IMR-90 (cell line): ENCODE measurements at regions not wholly inside any gene's neighbourhood (a gene's known extent, or its start where the extent isn't known, plus 50 kb on each side); places are given as distances from the start of the nearest gene placed in this dataset.

Source experiments
- ATAC-seq: fragments of 200-7000 bp; cut with Tn5 transposase; 2 replicates; pipeline ENCODE4 v1.9.1; 2020; ENCODE audit warnings: low read depth, mild to moderate bottlenecking, moderate library complexity
- BruUV-seq: library from RNA; stranded (reverse); fragments of 400-500 nt; replicated peaks from 2 replicates; lab custom pipeline; 2021; lab: Mats Ljungman, UMichigan
- CTCF ChIA-PET: fragments of 300-600 bp; formaldehyde crosslinking; extraction: SDS; loops from one replicate; lab custom pipeline; 2021; ENCODE audit warnings: antibody characterized with exemption; lab: Yijun Ruan, JAX
- POLR2A ChIA-PET: fragments of 300-600 bp; sonication (Branson Sonifier 250); formaldehyde crosslinking; loops from one replicate; lab custom pipeline; 2022; ENCODE audit warnings: antibody characterized with exemption; ENCODE audit not compliant: unreplicated experiment; lab: Charles Lee
- DNase-seq: peaks from one replicate; pipeline ENCODE4 v3.0.0; 2013
- H2AFZ ChIP-seq: replicated peaks from 2 replicates; pipeline ENCODE3; 2013; ENCODE audit warnings: low read length, mild to moderate bottlenecking; ENCODE audit not compliant: poor library complexity
- H2AK5ac ChIP-seq: 2 replicates; pipeline ENCODE4 v1.6.1; 2013; ENCODE audit warnings: low read depth, low read length, inconsistent platforms
- H2AK9ac ChIP-seq: replicated peaks from 2 replicates; pipeline ENCODE3; 2013; ENCODE audit warnings: mild to moderate bottlenecking, low read depth, low read length, moderate library complexity; ENCODE audit not compliant: poor library complexity
- H2BK120ac ChIP-seq: 2 replicates; pipeline ENCODE4 v1.6.1; 2013; ENCODE audit warnings: low read depth, low read length, inconsistent platforms
- H2BK15ac ChIP-seq: 3 replicates; pipeline ENCODE4 v1.6.1; 2013; ENCODE audit warnings: low read depth, low read length, inconsistent platforms
- H2BK20ac ChIP-seq: 2 replicates; pipeline ENCODE4 v1.6.1; 2013; ENCODE audit warnings: low read depth, mild to moderate bottlenecking, inconsistent platforms, low read length, moderate library complexity
- H2BK5ac ChIP-seq: 2 replicates; pipeline ENCODE4 v1.6.1; 2013; ENCODE audit warnings: mild to moderate bottlenecking, low read depth, low read length, inconsistent platforms; ENCODE audit not compliant: poor library complexity, severe bottlenecking
- H3K14ac ChIP-seq: replicated peaks from 2 replicates; pipeline ENCODE4 v1.6.1; 2013; ENCODE audit warnings: low read depth, low read length, inconsistent platforms
- H3K18ac ChIP-seq: 2 replicates; pipeline ENCODE4 v1.6.1; 2013; ENCODE audit warnings: low read depth, low read length, control low read depth
- H3K23ac ChIP-seq: 2 replicates; pipeline ENCODE4 v1.6.1; 2013; ENCODE audit warnings: low read depth, low read length, inconsistent platforms
- H3K27ac ChIP-seq: 2 replicates; pipeline ENCODE4 v1.5.1; 2013; ENCODE audit warnings: mild to moderate bottlenecking, control low read depth, low read length; ENCODE audit not compliant: insufficient read depth
- H3K27me3 ChIP-seq: 2 replicates; pipeline ENCODE4 v1.6.1; 2013; ENCODE audit warnings: low read length; ENCODE audit not compliant: control insufficient read depth, insufficient read depth
- H3K36me3 ChIP-seq: 2 replicates; pipeline ENCODE4 v1.6.1; 2013; ENCODE audit warnings: low read length, mixed read lengths; ENCODE audit not compliant: control insufficient read depth, insufficient read depth
- H3K4ac ChIP-seq: 2 replicates; pipeline ENCODE4 v1.6.1; 2013; ENCODE audit warnings: low read depth, low read length, inconsistent platforms
- H3K4me1 ChIP-seq: 2 replicates; pipeline ENCODE4 v1.6.1; 2013; ENCODE audit warnings: low read length, mixed read lengths; ENCODE audit not compliant: control insufficient read depth, insufficient read depth
- H3K4me2 ChIP-seq: 2 replicates; pipeline ENCODE4 v1.6.1; 2013; ENCODE audit warnings: low read depth, mild to moderate bottlenecking, control low read depth, low read length, moderate library complexity
- H3K4me3 ChIP-seq: 2 replicates; pipeline ENCODE4 v1.5.1; 2013; ENCODE audit warnings: low read depth, mild to moderate bottlenecking, control low read depth, low read length, moderate library complexity; ENCODE audit not compliant: insufficient read depth
- H3K56ac ChIP-seq: 2 replicates; pipeline ENCODE4 v1.6.1; 2013; ENCODE audit warnings: low read length, inconsistent platforms; ENCODE audit not compliant: insufficient read depth; ENCODE audit errors: extremely low read depth
- H3K79me1 ChIP-seq, 2 experiments: 2 replicates each; pipeline ENCODE4 v1.6.1; 2013; ENCODE audit warnings: low read length in 2 of 2, inconsistent platforms in 1 of 2, low read depth in 1 of 2
- H3K9ac ChIP-seq: 2 replicates; pipeline ENCODE4 v1.6.1; 2013; ENCODE audit warnings: low read depth, low read length, control low read depth
- H3K9me1 ChIP-seq: 2 replicates; pipeline ENCODE4 v1.6.1; 2013; ENCODE audit warnings: low read length, inconsistent platforms; ENCODE audit not compliant: insufficient read depth
- H3K9me3 ChIP-seq: 2 replicates; pipeline ENCODE4 v1.6.1; 2013; ENCODE audit warnings: low read length; ENCODE audit not compliant: control insufficient read depth, insufficient read depth
- H4K20me1 ChIP-seq: 2 replicates; pipeline ENCODE4 v1.6.1; 2013; ENCODE audit warnings: low read length, inconsistent platforms; ENCODE audit not compliant: insufficient read depth
- H4K5ac ChIP-seq: 2 replicates; pipeline ENCODE4 v1.6.1; 2013; ENCODE audit warnings: mild to moderate bottlenecking, low read depth, low read length, control low read depth
- H4K8ac ChIP-seq, 2 experiments: 2 replicates each; pipeline ENCODE4 v1.6.1; 2013; ENCODE audit warnings: low read depth in 2 of 2, low read length in 2 of 2, control low read depth in 1 of 2, inconsistent platforms in 1 of 2
- H4K91ac ChIP-seq: 2 replicates; pipeline ENCODE4 v1.6.1; 2013; ENCODE audit warnings: low read depth, low read length, inconsistent platforms; ENCODE audit not compliant: insufficient read depth
- BHLHE40 ChIP-seq: fragments of 150-350 bp; IDR thresholded peaks from 2 replicates; pipeline ENCODE4 v1.6.1; 2016; ENCODE audit warnings: mild to moderate bottlenecking, low read depth, low read length
- CEBPB ChIP-seq: IDR thresholded peaks from 2 replicates; pipeline ENCODE4 v1.6.1; 2012; ENCODE audit warnings: low read depth, low read length, improper control_type of control experiment
- CHD1 ChIP-seq: IDR thresholded peaks from 2 replicates; pipeline ENCODE4 v1.6.1; 2012; ENCODE audit warnings: low read depth, low read length, improper control_type of control experiment
- FOS ChIP-seq: fragments of 150-350 bp; IDR thresholded peaks from 2 replicates; pipeline ENCODE4 v1.6.1; 2016; ENCODE audit warnings: low read depth, low read length
- MAFK ChIP-seq: IDR thresholded peaks from 2 replicates; pipeline ENCODE4 v1.6.1; 2012; ENCODE audit warnings: low read depth, low read length, improper control_type of control experiment
- MAZ ChIP-seq: IDR thresholded peaks from 2 replicates; pipeline ENCODE4 v1.6.1; 2012; ENCODE audit warnings: low read depth, mild to moderate bottlenecking, low read length, improper control_type of control experiment, moderate library complexity, borderline replicate concordance
- MXI1 ChIP-seq: IDR thresholded peaks from 2 replicates; pipeline ENCODE4 v1.6.1; 2012; ENCODE audit warnings: low read depth, mild to moderate bottlenecking, low read length, moderate library complexity, borderline replicate concordance
- NFE2L2 ChIP-seq: fragments of 150-350 bp; IDR thresholded peaks from 2 replicates; pipeline ENCODE4 v1.6.1; 2016; ENCODE audit warnings: low read depth, mild to moderate bottlenecking, low read length
- POLR2A ChIP-seq: IDR thresholded peaks from 2 replicates; pipeline ENCODE4 v1.6.1; 2012; ENCODE audit warnings: mild to moderate bottlenecking, low read depth, low read length
- RAD21 ChIP-seq: IDR thresholded peaks from 2 replicates; pipeline ENCODE4 v1.6.1; 2012; ENCODE audit warnings: low read length, improper control_type of control experiment
- RFX5 ChIP-seq: IDR thresholded peaks from 2 replicates; pipeline ENCODE4 v1.8.0; 2012; ENCODE audit warnings: low read depth, mild to moderate bottlenecking, low read length, moderate library complexity
- SMC3 ChIP-seq: fragments of 150-350 bp; IDR thresholded peaks from 2 replicates; pipeline ENCODE4 v1.6.1; 2016; ENCODE audit warnings: low read depth, mild to moderate bottlenecking, antibody characterized with exemption, low read length, moderate library complexity
- USF2 ChIP-seq: fragments of 150-350 bp; IDR thresholded peaks from 2 replicates; pipeline ENCODE4 v1.6.1; 2017; ENCODE audit warnings: mild to moderate bottlenecking, antibody characterized with exemption, low read length, low read depth
- WGBS, 2 experiments: methylation state at CpG; one replicate each; pipeline versions ENCODE4 v1.1.5 to v1.1.7; 2013; ENCODE audit warnings: missing lambda C conversion rate in 2 of 2; ENCODE audit not compliant: insufficient read length in 1 of 2; ENCODE audit errors: extremely low coverage in 2 of 2; 5-methylcytosine and 5-hydroxymethylcytosine counted together
- dilution Hi-C: fragments of 300-500 bp; cut with HindIII; formaldehyde crosslinking; loops from one replicate; pipeline ENCODE4 v1.14.3; 2018; ENCODE audit warnings: low sequenced_read_pairs; ENCODE audit not compliant: unreplicated experiment
- in situ Hi-C: fragments of 300-500 bp; cut with MboI; formaldehyde crosslinking; loops from 3 replicates; pipeline ENCODE4 v1.14.3; 2019; ENCODE audit warnings: low sequenced_read_pairs, inconsistent platforms, mixed read lengths
- intact Hi-C: fragments of 100-400 bp; cut with micrococcal nuclease; formaldehyde crosslinking; loops from 2 replicates; pipeline ENCODE4 v1.10.0; 2022
- TF ChIP-seq, protein P1 (sequence below): fragments of 150-350 bp; IDR thresholded peaks from 2 replicates; pipeline ENCODE4 v1.6.1; 2016; ENCODE audit warnings: low read depth, mild to moderate bottlenecking, low read length, moderate library complexity, borderline replicate concordance

DNA sequence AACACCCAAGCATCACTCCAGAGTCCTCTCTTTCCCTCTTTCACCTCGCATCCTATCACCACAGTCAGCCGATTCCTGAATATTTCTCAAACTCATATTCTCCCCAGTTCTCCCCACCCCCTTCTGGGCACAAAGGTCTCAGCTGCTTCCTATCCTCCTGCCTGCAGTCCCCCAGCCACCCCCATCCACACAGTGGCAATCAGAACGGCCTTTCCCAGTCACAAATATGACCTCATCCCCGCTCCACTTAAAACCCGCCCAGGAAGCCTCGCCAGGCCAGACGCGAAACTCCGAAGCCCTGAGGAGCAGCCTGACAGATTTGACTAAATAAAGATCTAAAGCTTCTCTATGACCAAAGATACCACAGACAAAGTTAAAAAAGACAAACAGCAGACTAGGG, 49.9 kb upstream of the LINGO1 start:
- no peaks in the 10 kb centered on the region for H3K9me1 ChIP-seq
- in situ Hi-C loops = no loop called here
- POLR2A ChIA-PET = no interaction called here

More for the DNA sequence above, 49.9 kb upstream of the LINGO1 start:
- no peak overlapping the region for H3K23ac ChIP-seq
- no peak overlapping the region for H3K4me2 ChIP-seq
- no peaks in the 10 kb centered on the region for H4K20me1 ChIP-seq
- no peak overlapping the region for H4K8ac ChIP-seq
- no peak overlapping the region for H3K18ac ChIP-seq
- intact Hi-C loops = no loop called here
- no peak for DNase-seq
- H4K91ac ChIP-seq = no peak overlapping the region
- no peak overlapping the region for H2BK15ac ChIP-seq
- no peak overlapping the region for H3K56ac ChIP-seq
- peaks cover 40% of the 10 kb centered on the region for H3K27me3 ChIP-seq
- H3K14ac ChIP-seq = no peak overlapping the region
- no peak overlapping the region for H3K9ac ChIP-seq
- H2AFZ ChIP-seq = no peak overlapping the region
- no peak for TF ChIP-seq SMC3
- no peak for TF ChIP-seq POLR2A
- no peak for TF ChIP-seq BHLHE40
- no peak for TF ChIP-seq MAZ
- no peak for TF ChIP-seq FOS
- TF ChIP-seq NFE2L2 = no peak
- TF ChIP-seq USF2 = no peak
- TF ChIP-seq CEBPB = no peak
- TF ChIP-seq MXI1 = no peak
- TF ChIP-seq, protein P1, sequence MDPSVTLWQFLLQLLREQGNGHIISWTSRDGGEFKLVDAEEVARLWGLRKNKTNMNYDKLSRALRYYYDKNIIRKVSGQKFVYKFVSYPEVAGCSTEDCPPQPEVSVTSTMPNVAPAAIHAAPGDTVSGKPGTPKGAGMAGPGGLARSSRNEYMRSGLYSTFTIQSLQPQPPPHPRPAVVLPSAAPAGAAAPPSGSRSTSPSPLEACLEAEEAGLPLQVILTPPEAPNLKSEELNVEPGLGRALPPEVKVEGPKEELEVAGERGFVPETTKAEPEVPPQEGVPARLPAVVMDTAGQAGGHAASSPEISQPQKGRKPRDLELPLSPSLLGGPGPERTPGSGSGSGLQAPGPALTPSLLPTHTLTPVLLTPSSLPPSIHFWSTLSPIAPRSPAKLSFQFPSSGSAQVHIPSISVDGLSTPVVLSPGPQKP = no peak
- TF ChIP-seq RAD21 = no peak
- no peak for TF ChIP-seq CHD1
- no peak for TF ChIP-seq RFX5
- TF ChIP-seq MAFK = no peak
- H4K5ac ChIP-seq = no peak overlapping the region
- CTCF ChIA-PET = no interaction called here
- no peaks in the 10 kb centered on the region for H3K36me3 ChIP-seq
- no peak overlapping the region for H3K4ac ChIP-seq
- dilution Hi-C loops = no loop called here
- H3K4me3 ChIP-seq = no peak overlapping the region
- no peak overlapping the region for H2BK120ac ChIP-seq
- H3K9me3 ChIP-seq = no peaks in the 10 kb centered on the region
- H3K79me1 ChIP-seq = no peaks in the 10 kb centered on the region
- BruUV-seq = no TSS peak
- no peak overlapping the region for H2AK5ac ChIP-seq
- H3K27ac ChIP-seq = no peak overlapping the region
- H2AK9ac ChIP-seq = no peak overlapping the region
- H2BK20ac ChIP-seq = no peak overlapping the region
- no peak for ATAC-seq
- H3K4me1 ChIP-seq = no peaks in the 10 kb centered on the region
- H2BK5ac ChIP-seq = no peak overlapping the region
- WGBS, 2 experiments = 83% methylated on average over 1 of the region's 9 CpGs; no CpG with 5 or more reads in 1 of the 2 experiments
